ENCODE measurements at regions not wholly inside any gene's neighbourhood (a gene's known extent, or its start where the extent isn't known, plus 50 kb on each side); places are given as distances from the start of the nearest gene placed in this dataset.

- no peaks in the 10 kb centered on the region for H3K9me3 ChIP-seq
- no peaks in the 10 kb centered on the region for H3K27me3 ChIP-seq
- no peak for DNase-seq
- H3K27ac ChIP-seq = no peak overlapping the region
- no peaks in the 10 kb centered on the region for H3K4me1 ChIP-seq
- H3K4me3 ChIP-seq = no peak overlapping the region
- no peak for TF ChIP-seq CTCF (IDR thresholded peaks at IDR 0.05)
- intact Hi-C loops (cut with DNase I) = no loop called here
- H3K36me3 ChIP-seq = no peaks in the 10 kb centered on the region
- H3K9ac ChIP-seq (ENCODE audit: low read depth in 2 of 2, low read length in 2 of 2) = no peak overlapping the region
Measured at GRCh38 chr10:25661632-25662031, 272.4 kb upstream of the MYO3A start.

- Histone ChIP-seq H3K4me1 (no peaks in the 10 kb centered on the region), H3K27me3 (no peaks in the 10 kb centered on the region), H3K9me3 (no peaks in the 10 kb centered on the region), H3K4me3 (no peak overlapping the region), H3K9ac (ENCODE audit: low read depth in 2 of 2, low read length in 2 of 2) (no peak overlapping the region), H3K27ac (no peak overlapping the region), H3K36me3 (no peaks in the 10 kb centered on the region)
- no peak for DNase-seq
- TF ChIP-seq CTCF (IDR thresholded peaks at IDR 0.05) = no peak
- intact Hi-C loops (cut with DNase I) = no loop called here
Measured at GRCh38 chr10:25666276-25666675, 267.8 kb upstream of the MYO3A start.

GRCh38 chr10:25675204-25675603 is 258.8 kb upstream of the MYO3A start:
- intact Hi-C loops (cut with DNase I) = no loop called here
- H3K4me1 ChIP-seq = no peaks in the 10 kb centered on the region
- no peak for TF ChIP-seq CTCF (IDR thresholded peaks at IDR 0.05)
- no peak overlapping the region for H3K9ac ChIP-seq (ENCODE audit: low read depth in 2 of 2, low read length in 2 of 2)
- no peaks in the 10 kb centered on the region for H3K9me3 ChIP-seq
- no peaks in the 10 kb centered on the region for H3K27me3 ChIP-seq
- no peaks in the 10 kb centered on the region for H3K36me3 ChIP-seq
- H3K27ac ChIP-seq = no peak overlapping the region
- H3K4me3 ChIP-seq = no peak overlapping the region
- DNase-seq = no peak

- intact Hi-C loops (cut with DNase I) = no loop called here
Measured at GRCh38 chr10:25675615-25676014, 258.4 kb upstream of the MYO3A start.

GRCh38 chr10:25678220-25678619 is 255.8 kb upstream of the MYO3A start:
- Histone ChIP-seq H3K27me3 (no peaks in the 10 kb centered on the region), H3K36me3 (no peaks in the 10 kb centered on the region), H3K4me3 (no peak overlapping the region), H3K9ac (ENCODE audit: low read depth in 2 of 2, low read length in 2 of 2) (no peak overlapping the region), H3K9me3 (no peaks in the 10 kb centered on the region), H3K27ac (no peak overlapping the region), H3K4me1 (no peaks in the 10 kb centered on the region)
- no peak for DNase-seq
- intact Hi-C loops (cut with DNase I) = no loop called here
- no peak for TF ChIP-seq CTCF (IDR thresholded peaks at IDR 0.05)

More at GRCh38 chr10:25675615-25676014, 258.4 kb upstream of the MYO3A start:
- Histone ChIP-seq H3K4me1 (no peaks in the 10 kb centered on the region), H3K27me3 (no peaks in the 10 kb centered on the region), H3K9me3 (no peaks in the 10 kb centered on the region), H3K36me3 (no peaks in the 10 kb centered on the region), H3K4me3 (no peak overlapping the region), H3K27ac (no peak overlapping the region), H3K9ac (ENCODE audit: low read depth in 2 of 2, low read length in 2 of 2) (no peak overlapping the region)
- DNase-seq = no peak
- TF ChIP-seq CTCF (IDR thresholded peaks at IDR 0.05) = no peak

- H3K36me3 ChIP-seq = no peaks in the 10 kb centered on the region
- H3K4me1 ChIP-seq = no peaks in the 10 kb centered on the region
- H3K27ac ChIP-seq = no peak overlapping the region
- H3K27me3 ChIP-seq = no peaks in the 10 kb centered on the region
- TF ChIP-seq CTCF (IDR thresholded peaks at IDR 0.05) = no peak
- intact Hi-C loops (cut with DNase I) = no loop called here
- H3K9me3 ChIP-seq = no peaks in the 10 kb centered on the region
- H3K4me3 ChIP-seq = no peak overlapping the region
- DNase-seq = no peak
- H3K9ac ChIP-seq (ENCODE audit: low read depth in 2 of 2, low read length in 2 of 2) = no peak overlapping the region
Measured at GRCh38 chr10:25678666-25679065, 255.4 kb upstream of the MYO3A start.
